ENCODE measurements at regions not wholly inside any gene's neighbourhood (a gene's known extent, or its start where the extent isn't known, plus 50 kb on each side); places are given as distances from the start of the nearest gene placed in this dataset.

DNA sequence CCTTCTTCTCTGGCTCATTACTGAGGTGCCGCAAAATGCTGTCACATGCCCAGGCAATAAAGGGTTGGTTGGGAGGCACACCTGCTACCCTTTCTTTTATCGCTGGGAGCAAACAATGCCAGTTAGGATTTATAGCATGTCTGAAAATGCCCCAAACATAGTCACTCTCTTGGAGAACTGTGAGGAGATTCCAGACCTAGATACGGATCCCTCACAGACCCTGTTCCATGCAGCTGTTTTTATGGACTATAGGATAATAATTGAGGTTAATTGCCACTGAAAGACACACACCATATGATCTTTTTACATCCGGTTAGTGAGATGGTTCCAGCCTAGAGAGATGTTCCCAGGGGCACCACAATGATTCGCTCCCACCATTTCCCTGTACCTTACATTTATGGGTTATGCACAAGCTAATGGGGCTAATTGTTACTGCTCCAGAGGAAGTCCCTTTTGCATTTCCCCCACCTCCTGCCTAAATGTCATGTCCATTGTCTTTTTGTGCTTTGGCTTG is 318.1 kb downstream of the PIK3R1 start:
- in situ Hi-C loops (cut with MboI; ENCODE audit: low sequenced_read_pairs, unreplicated experiment): no loop called here
- TF ChIP-seq, protein P1, sequence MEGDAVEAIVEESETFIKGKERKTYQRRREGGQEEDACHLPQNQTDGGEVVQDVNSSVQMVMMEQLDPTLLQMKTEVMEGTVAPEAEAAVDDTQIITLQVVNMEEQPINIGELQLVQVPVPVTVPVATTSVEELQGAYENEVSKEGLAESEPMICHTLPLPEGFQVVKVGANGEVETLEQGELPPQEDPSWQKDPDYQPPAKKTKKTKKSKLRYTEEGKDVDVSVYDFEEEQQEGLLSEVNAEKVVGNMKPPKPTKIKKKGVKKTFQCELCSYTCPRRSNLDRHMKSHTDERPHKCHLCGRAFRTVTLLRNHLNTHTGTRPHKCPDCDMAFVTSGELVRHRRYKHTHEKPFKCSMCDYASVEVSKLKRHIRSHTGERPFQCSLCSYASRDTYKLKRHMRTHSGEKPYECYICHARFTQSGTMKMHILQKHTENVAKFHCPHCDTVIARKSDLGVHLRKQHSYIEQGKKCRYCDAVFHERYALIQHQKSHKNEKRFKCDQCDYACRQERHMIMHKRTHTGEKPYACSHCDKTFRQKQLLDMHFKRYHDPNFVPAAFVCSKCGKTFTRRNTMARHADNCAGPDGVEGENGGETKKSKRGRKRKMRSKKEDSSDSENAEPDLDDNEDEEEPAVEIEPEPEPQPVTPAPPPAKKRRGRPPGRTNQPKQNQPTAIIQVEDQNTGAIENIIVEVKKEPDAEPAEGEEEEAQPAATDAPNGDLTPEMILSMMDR (IDR thresholded peaks at IDR 0.05; ENCODE audit: borderline replicate concordance, control extremely low read depth, extremely low read depth, insufficient read depth, missing control alignments): no peak
- DNase-seq (ENCODE audit: low spot score): no peak

DNA sequence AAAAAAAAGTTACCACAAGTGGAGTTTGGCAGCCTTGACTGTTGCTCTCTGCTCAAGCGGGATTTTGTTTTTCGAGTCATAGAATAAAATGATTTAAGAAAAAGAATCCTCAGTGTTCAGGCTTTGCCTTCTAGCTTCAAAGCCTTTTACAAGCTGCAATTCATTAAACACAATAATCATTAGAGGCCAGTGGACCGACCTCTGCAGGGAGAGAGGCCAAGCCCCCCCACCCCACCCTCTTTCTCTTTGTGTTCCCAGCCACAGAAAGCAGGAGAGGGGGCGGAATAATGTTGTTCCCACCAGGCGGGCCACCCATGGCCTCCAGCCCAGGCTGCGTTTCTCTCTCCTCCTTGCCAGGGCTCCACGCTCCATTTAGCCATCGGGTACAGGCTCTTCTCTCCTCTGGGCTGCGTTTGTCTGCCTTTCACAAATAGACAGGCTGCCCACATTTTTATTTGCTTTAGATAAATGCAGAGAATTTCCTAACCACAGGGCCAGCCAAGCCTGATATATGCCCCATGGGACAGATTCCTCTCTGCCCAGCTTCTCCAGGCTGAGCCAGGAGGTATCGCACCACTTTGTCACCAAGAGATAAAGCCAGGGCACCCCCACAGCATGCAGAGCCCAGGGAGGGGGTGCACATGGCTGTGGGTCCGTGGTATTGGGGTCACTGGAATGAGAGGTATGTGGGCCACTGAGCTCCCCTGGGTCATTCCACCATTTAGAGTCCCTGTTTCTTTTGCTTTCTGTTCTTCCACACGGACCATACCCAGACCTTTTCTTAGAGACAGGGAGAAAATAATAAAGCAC is 318.8 kb downstream of the PIK3R1 start:
- TF ChIP-seq, protein P1 (IDR thresholded peaks at IDR 0.05; ENCODE audit: borderline replicate concordance, control extremely low read depth, extremely low read depth, insufficient read depth, missing control alignments): no peak
- in situ Hi-C loops (cut with MboI; ENCODE audit: low sequenced_read_pairs, unreplicated experiment): no loop called here
- DNase-seq (ENCODE audit: low spot score): no peak

GRCh38 chr5:68534956-68535520 is 319.5 kb downstream of the PIK3R1 start:
- in situ Hi-C loops (cut with MboI; ENCODE audit: low sequenced_read_pairs, unreplicated experiment): no loop called here
- no peak for DNase-seq (ENCODE audit: low spot score)
- TF ChIP-seq, protein P1 (IDR thresholded peaks at IDR 0.05; ENCODE audit: borderline replicate concordance, control extremely low read depth, extremely low read depth, insufficient read depth, missing control alignments): no peak

DNA sequence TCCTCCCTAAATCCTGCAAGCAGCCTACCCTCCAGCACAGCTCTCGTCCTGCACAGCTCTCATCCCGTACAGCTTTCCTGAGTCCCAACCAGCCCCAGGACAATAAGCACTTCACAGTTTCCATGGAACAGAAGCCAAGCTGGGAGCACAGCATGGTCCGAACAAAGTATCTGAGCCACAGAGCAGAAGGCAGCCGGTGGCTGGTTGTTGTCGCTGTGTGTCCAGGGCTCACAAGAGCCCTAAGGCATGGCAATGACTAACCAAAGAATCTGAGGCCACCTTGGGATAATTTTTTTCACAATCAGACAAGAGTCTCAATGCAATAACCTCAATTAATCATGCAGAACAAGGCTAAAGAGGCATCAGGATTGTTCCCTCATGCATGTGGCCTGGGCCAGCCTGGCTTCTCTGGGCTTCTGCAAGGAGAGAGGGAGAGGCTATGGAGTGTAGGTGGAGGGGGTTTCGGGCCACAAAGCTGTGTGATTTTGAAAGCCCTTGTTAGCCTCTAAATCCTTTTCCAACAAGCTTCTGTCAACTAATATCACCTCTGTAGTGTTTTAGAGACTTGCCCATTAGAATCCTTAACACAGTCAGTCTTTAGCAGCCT is 323.4 kb downstream of the PIK3R1 start:
- no peak for DNase-seq (ENCODE audit: low spot score)
- TF ChIP-seq, protein P1 (IDR thresholded peaks at IDR 0.05; ENCODE audit: borderline replicate concordance, control extremely low read depth, extremely low read depth, insufficient read depth, missing control alignments): no peak
- in situ Hi-C loops (cut with MboI; ENCODE audit: low sequenced_read_pairs, unreplicated experiment): no loop called here

- in situ Hi-C loops (cut with MboI; ENCODE audit: low sequenced_read_pairs, unreplicated experiment): no loop called here
- DNase-seq (ENCODE audit: low spot score): no peak
- TF ChIP-seq, protein P1 (IDR thresholded peaks at IDR 0.05; ENCODE audit: borderline replicate concordance, control extremely low read depth, extremely low read depth, insufficient read depth, missing control alignments): no peak
Observed at GRCh38 chr5:68540798-68541590, 325.4 kb downstream of the PIK3R1 start.

DNA sequence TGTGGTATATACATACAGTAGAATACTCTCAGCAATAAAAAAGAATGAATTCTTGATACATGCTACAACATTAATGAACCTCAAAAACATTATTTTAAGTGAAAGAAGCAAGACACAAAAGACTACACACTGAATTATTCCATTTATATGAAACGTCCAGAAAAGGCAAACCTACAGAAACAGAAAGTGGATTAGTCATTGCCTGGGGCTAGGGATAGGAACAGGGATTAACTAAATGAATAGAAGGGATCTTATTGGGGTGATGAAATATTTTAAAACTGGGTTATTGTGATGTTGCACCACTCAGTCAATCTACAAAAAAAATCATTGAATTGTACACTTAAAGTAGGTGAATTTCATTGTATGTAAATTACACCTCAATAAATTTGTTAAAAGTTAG is 326.7 kb downstream of the PIK3R1 start:
- in situ Hi-C loops (cut with MboI; ENCODE audit: low sequenced_read_pairs, unreplicated experiment): no loop called here

More for the DNA sequence above, 326.7 kb downstream of the PIK3R1 start:
- DNase-seq (ENCODE audit: low spot score): no peak
- TF ChIP-seq, protein P1 (IDR thresholded peaks at IDR 0.05; ENCODE audit: borderline replicate concordance, control extremely low read depth, extremely low read depth, insufficient read depth, missing control alignments): no peak

Measured in GM13976 (cell line).